ENCODE measurements at regions not wholly inside any gene's neighbourhood (a gene's known extent, or its start where the extent isn't known, plus 50 kb on each side); places are given as distances from the start of the nearest gene placed in this dataset.

GRCh38 chr6:93048381-93048780, 371.0 kb downstream of the EPHA7 start:
- H3K9me3 Mint-ChIP-seq = no peaks in the 10 kb centered on the region
- no peak for DNase-seq (ENCODE audit: low spot score in 2 of 2, unreplicated experiment in 2 of 2)
- no peak overlapping the region for H3K27ac Mint-ChIP-seq
- no peaks in the 10 kb centered on the region for H3K36me3 Mint-ChIP-seq
- no peak for TF ChIP-seq CTCF (IDR thresholded peaks at IDR 0.05; ENCODE audit: unreplicated experiment)
- H3K4me1 Mint-ChIP-seq = peaks cover 5% of the 10 kb centered on the region
- H3K4me3 Mint-ChIP-seq = no peak overlapping the region
- no peaks in the 10 kb centered on the region for H3K27me3 Mint-ChIP-seq (ENCODE audit: low read depth)

GRCh38 chr6:93047033-93047432, 372.3 kb downstream of the EPHA7 start:
- no peak for DNase-seq (ENCODE audit: low spot score in 2 of 2, unreplicated experiment in 2 of 2)

GRCh38 chr6:93045156-93045555, 374.2 kb downstream of the EPHA7 start:
- no peak for TF ChIP-seq CTCF (IDR thresholded peaks at IDR 0.05; ENCODE audit: unreplicated experiment)
- Mint-ChIP-seq H3K4me1 (peaks cover 3% of the 10 kb centered on the region), H3K4me3 (no peak overlapping the region), H3K36me3 (no peaks in the 10 kb centered on the region), H3K27me3 (ENCODE audit: low read depth) (no peaks in the 10 kb centered on the region), H3K9me3 (no peaks in the 10 kb centered on the region), H3K27ac (no peak overlapping the region)
- no peak for DNase-seq (ENCODE audit: low spot score in 2 of 2, unreplicated experiment in 2 of 2)

More at GRCh38 chr6:93047033-93047432, 372.3 kb downstream of the EPHA7 start:
- Mint-ChIP-seq H3K9me3 (no peaks in the 10 kb centered on the region), H3K27ac (no peak overlapping the region), H3K27me3 (ENCODE audit: low read depth) (no peaks in the 10 kb centered on the region), H3K36me3 (no peaks in the 10 kb centered on the region), H3K4me3 (no peak overlapping the region), H3K4me1 (peaks cover 5% of the 10 kb centered on the region)
- TF ChIP-seq CTCF (IDR thresholded peaks at IDR 0.05; ENCODE audit: unreplicated experiment) = no peak

GRCh38 chr6:93040375-93040774, 379.0 kb downstream of the EPHA7 start:
- H3K9me3 Mint-ChIP-seq = peaks cover 34% of the 10 kb centered on the region

GRCh38 chr6:93036835-93037234, 382.5 kb downstream of the EPHA7 start:
- DNase-seq (ENCODE audit: low spot score in 2 of 2, unreplicated experiment in 2 of 2) = no peak
- Mint-ChIP-seq H3K36me3 (peaks cover 2% of the 10 kb centered on the region), H3K4me3 (no peak overlapping the region), H3K27ac (no peak overlapping the region), H3K27me3 (ENCODE audit: low read depth) (no peaks in the 10 kb centered on the region), H3K4me1 (no peaks in the 10 kb centered on the region), H3K9me3 (peaks cover 56% of the 10 kb centered on the region)
- TF ChIP-seq CTCF (IDR thresholded peaks at IDR 0.05; ENCODE audit: unreplicated experiment) = no peak

More at GRCh38 chr6:93040375-93040774, 379.0 kb downstream of the EPHA7 start:
- DNase-seq (ENCODE audit: low spot score in 2 of 2, unreplicated experiment in 2 of 2) = no peak
- Mint-ChIP-seq H3K36me3 (peaks cover 2% of the 10 kb centered on the region), H3K27ac (no peak overlapping the region), H3K4me3 (no peak overlapping the region), H3K4me1 (no peaks in the 10 kb centered on the region), H3K27me3 (ENCODE audit: low read depth) (no peaks in the 10 kb centered on the region)
- no peak for TF ChIP-seq CTCF (IDR thresholded peaks at IDR 0.05; ENCODE audit: unreplicated experiment)

- H3K4me3 Mint-ChIP-seq = no peak overlapping the region
- H3K9me3 Mint-ChIP-seq = peaks cover 56% of the 10 kb centered on the region
- no peak for TF ChIP-seq CTCF (IDR thresholded peaks at IDR 0.05; ENCODE audit: unreplicated experiment)
- H3K4me1 Mint-ChIP-seq = no peaks in the 10 kb centered on the region
- no peaks in the 10 kb centered on the region for H3K27me3 Mint-ChIP-seq (ENCODE audit: low read depth)
- DNase-seq (ENCODE audit: low spot score in 2 of 2, unreplicated experiment in 2 of 2) = no peak
- peaks cover 2% of the 10 kb centered on the region for H3K36me3 Mint-ChIP-seq
- H3K27ac Mint-ChIP-seq = no peak overlapping the region
These were observed 383.6 kb downstream of the EPHA7 start for GRCh38 chr6:93035756-93036155.
